ENCODE measurements at regions not wholly inside any gene's neighbourhood (a gene's known extent, or its start where the extent isn't known, plus 50 kb on each side); places are given as distances from the start of the nearest gene placed in this dataset.

- Histone ChIP-seq H3K4me3 (no peak overlapping the region), H3K9ac (no peak overlapping the region), H4K20me1 (no peaks in the 10 kb centered on the region), H3K27me3 (no peaks in the 10 kb centered on the region), H3K4me1 (no peaks in the 10 kb centered on the region), H3K36me3 (no peaks in the 10 kb centered on the region), H3K4me2 (no peak overlapping the region), H3K9me3 (no peaks in the 10 kb centered on the region), H3K27ac (no peak overlapping the region)
- no peak for TF ChIP-seq Cebpa-rat (IDR thresholded peaks at IDR 0.05)
These were observed 115.3 kb downstream of the FAT4 start for GRCh38 chr4:125430086-125430485.

DNA sequence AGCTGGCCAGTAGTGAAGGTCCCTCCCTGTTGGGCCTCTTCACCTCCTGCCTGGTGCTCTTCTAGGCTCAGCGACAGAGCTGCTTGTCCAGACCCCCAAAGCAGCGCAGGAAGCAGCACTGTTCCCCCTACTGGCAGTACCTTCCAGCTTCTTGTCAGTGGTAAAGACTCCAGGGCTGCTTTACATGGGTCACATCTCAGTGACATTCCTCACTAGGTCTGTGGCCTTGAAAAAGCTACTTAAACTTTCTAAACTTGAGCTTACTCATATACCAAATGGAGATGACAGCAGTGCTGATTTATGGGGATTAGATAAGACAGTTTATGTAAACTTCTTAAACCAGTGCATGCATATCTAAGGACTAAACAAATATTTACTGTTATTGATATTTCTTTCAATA is 117.3 kb downstream of the FAT4 start:
- no peaks in the 10 kb centered on the region for H3K9me3 ChIP-seq
- no peak overlapping the region for H3K4me2 ChIP-seq
- TF ChIP-seq Cebpa-rat (IDR thresholded peaks at IDR 0.05), result no peak
- H3K27me3 ChIP-seq, result no peaks in the 10 kb centered on the region
- H3K4me3 ChIP-seq, result no peak overlapping the region
- no peak overlapping the region for H3K27ac ChIP-seq
- no peak overlapping the region for H3K9ac ChIP-seq
- no peaks in the 10 kb centered on the region for H3K4me1 ChIP-seq
- no peaks in the 10 kb centered on the region for H3K36me3 ChIP-seq
- no peaks in the 10 kb centered on the region for H4K20me1 ChIP-seq

DNA sequence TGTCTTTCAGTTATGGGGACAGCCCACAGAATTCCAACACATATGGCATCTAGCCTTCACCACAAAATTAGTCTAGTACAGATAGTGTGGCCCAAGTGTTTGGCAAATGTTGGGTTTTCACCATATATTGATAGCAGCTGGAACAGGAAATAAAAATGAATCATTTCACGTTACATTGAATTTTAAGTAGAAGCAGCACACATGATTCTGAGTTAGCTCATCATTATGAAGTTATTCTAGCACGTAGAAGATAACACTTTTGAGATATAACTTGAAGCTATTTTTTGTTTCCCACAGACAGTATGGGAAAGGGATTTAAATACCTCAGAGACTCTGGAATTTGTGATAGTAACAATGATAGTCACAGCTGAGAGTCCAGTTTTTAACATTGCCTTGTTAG is 118.7 kb downstream of the FAT4 start:
- no peak overlapping the region for H3K4me2 ChIP-seq
- H3K4me3 ChIP-seq, result no peak overlapping the region

DNA sequence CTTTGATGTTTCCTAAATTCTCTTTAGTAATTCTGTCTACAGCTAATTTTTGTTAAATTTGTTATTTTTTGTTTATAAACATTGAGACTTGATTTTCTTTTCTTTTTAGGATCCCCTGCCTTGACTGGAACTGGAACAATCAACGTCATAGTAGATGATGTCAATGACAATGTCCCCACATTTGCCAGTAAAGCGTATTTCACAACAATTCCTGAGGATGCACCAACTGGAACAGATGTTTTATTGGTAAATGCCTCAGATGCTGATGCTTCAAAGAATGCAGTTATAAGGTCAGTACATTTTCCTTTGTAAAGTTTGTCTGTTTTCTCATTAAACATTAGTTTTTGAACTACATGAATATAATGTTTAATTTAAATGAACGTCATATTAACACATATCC is 119.4 kb downstream of the FAT4 start:
- Histone ChIP-seq H3K27me3 (no peaks in the 10 kb centered on the region), H3K4me1 (no peaks in the 10 kb centered on the region), H3K4me2 (no peak overlapping the region), H3K9ac (no peak overlapping the region), H3K27ac (no peak overlapping the region), H3K9me3 (no peaks in the 10 kb centered on the region), H3K4me3 (no peak overlapping the region), H3K36me3 (no peaks in the 10 kb centered on the region), H4K20me1 (no peaks in the 10 kb centered on the region)
- TF ChIP-seq Cebpa-rat (IDR thresholded peaks at IDR 0.05), result no peak

More for the DNA sequence above, 118.7 kb downstream of the FAT4 start:
- Histone ChIP-seq H3K4me1 (no peaks in the 10 kb centered on the region), H3K36me3 (no peaks in the 10 kb centered on the region), H3K9me3 (no peaks in the 10 kb centered on the region), H4K20me1 (no peaks in the 10 kb centered on the region), H3K27ac (no peak overlapping the region), H3K27me3 (no peaks in the 10 kb centered on the region), H3K9ac (no peak overlapping the region)
- TF ChIP-seq Cebpa-rat (IDR thresholded peaks at IDR 0.05), result no peak

GRCh38 chr4:125440814-125441213 is 126.1 kb downstream of the FAT4 start:
- no peak for TF ChIP-seq Cebpa-rat (IDR thresholded peaks at IDR 0.05)
- Histone ChIP-seq H3K4me3 (no peak overlapping the region), H3K4me2 (no peak overlapping the region), H3K9me3 (no peaks in the 10 kb centered on the region), H4K20me1 (no peaks in the 10 kb centered on the region), H3K27me3 (no peaks in the 10 kb centered on the region), H3K4me1 (no peaks in the 10 kb centered on the region), H3K9ac (no peak overlapping the region), H3K36me3 (no peaks in the 10 kb centered on the region), H3K27ac (no peak overlapping the region)

DNA sequence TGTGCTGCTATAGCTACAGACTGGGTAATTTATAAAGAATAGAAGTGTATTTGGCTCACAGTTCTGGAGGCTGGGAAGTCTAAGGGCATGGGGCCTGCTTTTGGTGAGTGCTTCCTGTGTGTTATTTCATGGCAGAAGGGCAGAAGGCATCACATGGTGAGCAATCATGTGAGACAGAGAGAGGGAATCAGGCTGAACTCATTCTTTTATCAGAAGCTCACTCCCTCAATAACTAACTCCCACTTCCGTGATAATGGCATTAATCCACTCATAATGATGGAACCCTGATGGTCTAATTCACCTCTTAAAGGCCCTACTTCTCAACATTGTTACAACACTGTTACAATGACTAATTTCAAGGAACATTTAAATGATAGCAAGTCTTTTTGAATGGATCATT is 129.4 kb downstream of the FAT4 start:
- no peak overlapping the region for H3K27ac ChIP-seq
- H3K4me3 ChIP-seq, result no peak overlapping the region
- no peaks in the 10 kb centered on the region for H3K36me3 ChIP-seq
- no peak for TF ChIP-seq Cebpa-rat (IDR thresholded peaks at IDR 0.05)
- H3K9ac ChIP-seq, result no peak overlapping the region
- H3K4me1 ChIP-seq, result no peaks in the 10 kb centered on the region
- H4K20me1 ChIP-seq, result no peaks in the 10 kb centered on the region
- H3K4me2 ChIP-seq, result no peak overlapping the region
- no peaks in the 10 kb centered on the region for H3K27me3 ChIP-seq
- H3K9me3 ChIP-seq, result no peaks in the 10 kb centered on the region

GRCh38 chr4:125445525-125445924 is 130.8 kb downstream of the FAT4 start:
- Histone ChIP-seq H3K4me3 (no peak overlapping the region), H4K20me1 (no peaks in the 10 kb centered on the region), H3K27ac (no peak overlapping the region), H3K4me1 (no peaks in the 10 kb centered on the region), H3K9me3 (no peaks in the 10 kb centered on the region), H3K36me3 (no peaks in the 10 kb centered on the region), H3K9ac (no peak overlapping the region), H3K27me3 (no peaks in the 10 kb centered on the region), H3K4me2 (no peak overlapping the region)
- no peak for TF ChIP-seq Cebpa-rat (IDR thresholded peaks at IDR 0.05)

GRCh38 chr4:125447551-125448290 is 133.0 kb downstream of the FAT4 start:
- no peaks in the 10 kb centered on the region for H4K20me1 ChIP-seq
- no peak overlapping the region for H3K27ac ChIP-seq
- H3K9ac ChIP-seq, result no peak overlapping the region
- no peaks in the 10 kb centered on the region for H3K4me1 ChIP-seq
- no peak overlapping the region for H3K4me3 ChIP-seq
- no peaks in the 10 kb centered on the region for H3K9me3 ChIP-seq
- no peak for TF ChIP-seq Cebpa-rat (IDR thresholded peaks at IDR 0.05)
- H3K4me2 ChIP-seq, result no peak overlapping the region
- no peaks in the 10 kb centered on the region for H3K36me3 ChIP-seq
- H3K27me3 ChIP-seq, result no peaks in the 10 kb centered on the region

DNA sequence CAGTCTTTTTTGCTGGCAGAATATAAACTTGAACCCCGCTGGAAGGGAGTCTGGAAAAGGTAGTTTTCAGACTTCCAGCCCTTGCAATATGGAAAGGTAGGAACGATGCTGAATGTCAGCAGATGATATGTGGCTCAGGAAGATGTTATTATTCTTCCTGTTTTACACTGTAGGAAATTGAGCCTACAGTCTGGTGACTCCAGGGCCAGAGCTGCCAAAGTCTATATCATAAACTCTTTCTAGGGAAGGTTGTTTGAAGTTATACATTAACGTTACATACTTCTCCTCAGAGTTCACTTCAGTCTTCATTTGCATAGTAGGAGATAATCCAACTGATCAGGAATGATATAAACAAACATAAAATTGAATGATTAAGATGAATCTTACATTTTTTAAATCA is 141.3 kb downstream of the FAT4 start:
- Histone ChIP-seq H3K36me3 (no peaks in the 10 kb centered on the region), H3K9ac (no peak overlapping the region), H3K4me3 (no peak overlapping the region), H3K9me3 (no peaks in the 10 kb centered on the region), H3K27me3 (no peaks in the 10 kb centered on the region), H4K20me1 (no peaks in the 10 kb centered on the region), H3K27ac (no peak overlapping the region), H3K4me2 (no peak overlapping the region), H3K4me1 (peaks cover 8% of the 10 kb centered on the region; the same call in 1 of the 2 replicates)
- no peak for TF ChIP-seq Cebpa-rat (IDR thresholded peaks at IDR 0.05)

GRCh38 chr4:125459531-125459930 is 144.8 kb downstream of the FAT4 start:
- Histone ChIP-seq H3K9ac (no peak overlapping the region), H3K4me1 (peaks cover 24% of the 10 kb centered on the region), H3K27ac (no peak overlapping the region), H3K4me3 (no peak overlapping the region), H3K9me3 (no peaks in the 10 kb centered on the region), H4K20me1 (no peaks in the 10 kb centered on the region), H3K27me3 (no peaks in the 10 kb centered on the region), H3K4me2 (no peak overlapping the region), H3K36me3 (no peaks in the 10 kb centered on the region)
- no peak for TF ChIP-seq Cebpa-rat (IDR thresholded peaks at IDR 0.05)

Measured in BLaER1 (cell line).